Epithelial cell of prostate (primary cell): ENCODE measurements at regions not wholly inside any gene's neighbourhood (a gene's known extent, or its start where the extent isn't known, plus 50 kb on each side); places are given as distances from the start of the nearest gene placed in this dataset.

Experiments
- DNase-seq: peaks from one replicate; pipeline ENCODE4 v3.0.0-alpha.2; 2011; ENCODE audit warnings: low read depth, low spot score
- H3K27ac ChIP-seq: fragments of 450-650 bp; 2 replicates; pipeline ENCODE4 v1.5.1; 2017; ENCODE audit warnings: mild to moderate bottlenecking

DNA sequence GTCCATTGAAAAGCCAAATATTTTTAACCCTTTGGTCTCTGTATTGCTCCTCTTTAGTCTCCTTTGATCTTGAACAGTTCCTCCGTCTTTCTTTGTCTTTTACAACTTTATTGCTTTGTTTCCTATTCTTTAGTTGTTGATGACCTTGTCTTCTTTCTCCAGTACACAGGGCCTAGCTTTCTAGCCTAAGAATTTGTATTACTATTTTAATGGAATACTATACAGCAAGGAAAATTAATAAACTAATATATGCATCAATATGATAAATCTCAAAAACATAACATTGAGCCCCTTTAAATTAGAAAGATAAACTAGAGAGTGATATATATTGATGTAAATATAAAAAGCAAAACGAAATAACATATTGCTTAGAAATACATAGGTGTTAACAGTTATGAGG lies 88.7 kb downstream of the NR1D2 start:
- no peak overlapping the region for H3K27ac ChIP-seq
- DNase-seq, result no peak

- H3K27ac ChIP-seq, result no peak overlapping the region
- DNase-seq, result no peak
Observed at GRCh38 chr3:24034464-24034863, 89.4 kb downstream of the NR1D2 start.

DNA sequence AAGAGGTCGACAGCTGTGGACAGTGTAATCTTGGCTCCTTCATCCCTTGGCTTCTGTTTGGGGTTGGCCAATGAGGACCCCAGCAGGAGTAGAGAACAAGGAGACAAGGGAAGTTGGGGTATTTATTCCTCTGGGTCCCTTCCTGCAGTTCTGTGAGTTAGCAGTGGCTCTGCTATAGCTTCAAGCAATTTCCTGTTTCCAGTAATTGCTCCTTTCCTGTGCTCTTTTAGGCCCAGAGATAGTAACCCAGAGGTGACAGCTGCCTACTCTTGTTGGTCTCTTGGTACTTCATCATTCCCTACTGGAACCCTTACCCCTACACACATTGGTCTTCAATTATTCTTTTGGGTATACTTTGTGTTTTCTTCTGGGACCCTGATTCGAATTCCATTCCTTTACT lies 92.9 kb downstream of the NR1D2 start:
- DNase-seq, result no peak
- H3K27ac ChIP-seq, result no peak overlapping the region

DNA sequence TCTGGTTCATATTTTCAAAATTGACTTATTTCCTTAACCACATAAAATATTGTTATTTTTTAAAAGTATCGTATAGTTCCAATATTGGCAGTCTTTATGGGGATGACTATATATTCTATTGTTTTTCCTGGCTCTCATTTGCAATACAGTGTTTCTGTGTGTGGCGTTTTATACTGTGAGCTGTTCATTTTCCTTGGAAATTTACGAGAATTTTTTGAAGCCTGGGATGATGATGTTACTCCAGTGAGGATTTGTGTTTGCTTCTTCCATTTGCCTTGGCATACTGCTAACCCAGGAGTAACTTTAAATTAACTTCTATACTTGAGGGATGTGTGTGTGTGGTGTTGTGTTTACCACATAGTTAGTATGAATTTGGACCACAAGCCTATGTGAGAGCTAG lies 95.2 kb downstream of the NR1D2 start:
- no peak overlapping the region for H3K27ac ChIP-seq
- DNase-seq, result no peak

DNA sequence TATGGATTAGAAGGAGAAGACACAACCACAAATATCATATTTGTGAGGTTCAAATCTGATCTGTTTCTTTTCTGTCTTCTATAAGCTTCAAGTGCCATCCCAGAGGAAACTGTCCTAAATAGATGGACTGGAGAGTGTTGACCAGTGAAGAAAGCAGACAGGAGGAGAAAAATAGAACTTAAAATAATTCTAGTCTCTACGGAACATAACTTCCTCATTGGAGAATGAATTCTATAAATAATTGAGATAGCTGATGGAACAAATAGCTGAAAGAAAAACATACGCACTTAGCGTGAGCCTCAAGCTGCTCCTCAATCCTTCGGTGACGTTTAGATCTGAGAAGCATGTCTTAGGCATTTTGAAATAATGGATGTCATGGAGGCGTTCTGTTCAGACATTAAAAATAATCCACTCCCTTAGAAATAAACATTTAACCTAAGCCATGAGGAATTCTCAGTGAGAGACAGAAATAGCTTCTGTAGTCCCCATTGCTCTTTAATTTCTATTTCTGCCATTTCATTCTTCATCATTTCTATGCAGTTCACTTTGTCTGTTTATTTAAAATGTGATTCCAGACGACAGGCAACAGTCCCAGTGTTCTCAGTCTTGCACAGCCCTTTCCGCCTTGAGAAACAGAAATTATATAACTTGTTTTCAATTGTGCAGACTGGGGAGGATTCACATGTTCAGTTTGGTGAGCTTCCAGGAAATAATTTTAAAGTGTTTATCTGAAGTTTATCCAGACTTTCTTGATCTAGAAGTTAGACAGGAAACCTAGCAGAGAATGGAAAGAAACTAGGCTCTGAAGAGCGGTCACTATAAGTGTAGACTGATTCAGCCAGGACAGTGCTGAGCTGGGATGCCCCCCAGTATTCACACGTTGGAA lies 97.3 kb downstream of the NR1D2 start:
- no peak overlapping the region for H3K27ac ChIP-seq
- DNase-seq, result no peak

- H3K27ac ChIP-seq, result no peak overlapping the region
- no peak for DNase-seq
Observed at GRCh38 chr3:24043168-24043567, 98.1 kb downstream of the NR1D2 start.

DNA sequence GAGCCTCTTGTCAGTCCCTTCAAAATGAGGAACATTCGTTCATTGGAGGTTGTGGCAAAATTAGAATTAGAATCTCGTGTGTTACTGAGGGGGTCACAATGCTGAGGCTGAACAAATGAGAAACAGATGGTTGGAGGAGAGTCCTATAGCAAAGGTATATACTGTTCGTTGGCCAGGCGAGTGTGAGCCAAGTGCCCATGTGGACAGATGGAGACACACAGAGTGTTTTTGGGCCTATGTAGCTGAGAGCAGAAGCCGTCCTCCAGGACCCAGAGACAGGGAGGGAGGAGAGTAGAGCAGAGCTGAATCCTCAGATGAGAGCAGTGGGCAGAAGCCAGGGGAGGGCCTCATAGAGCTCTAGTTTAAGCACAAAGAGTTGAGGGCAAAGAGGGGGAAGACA lies 98.9 kb downstream of the NR1D2 start:
- no peak for DNase-seq
- H3K27ac ChIP-seq, result no peak overlapping the region

- DNase-seq, result no peak
- no peak overlapping the region for H3K27ac ChIP-seq
Observed at GRCh38 chr3:24046214-24046613, 101.1 kb downstream of the NR1D2 start.

- H3K27ac ChIP-seq, result peak overlapping the region; percentile 48
- no peak for DNase-seq
Observed at GRCh38 chr3:24047513-24047912, 102.4 kb downstream of the NR1D2 start.

DNA sequence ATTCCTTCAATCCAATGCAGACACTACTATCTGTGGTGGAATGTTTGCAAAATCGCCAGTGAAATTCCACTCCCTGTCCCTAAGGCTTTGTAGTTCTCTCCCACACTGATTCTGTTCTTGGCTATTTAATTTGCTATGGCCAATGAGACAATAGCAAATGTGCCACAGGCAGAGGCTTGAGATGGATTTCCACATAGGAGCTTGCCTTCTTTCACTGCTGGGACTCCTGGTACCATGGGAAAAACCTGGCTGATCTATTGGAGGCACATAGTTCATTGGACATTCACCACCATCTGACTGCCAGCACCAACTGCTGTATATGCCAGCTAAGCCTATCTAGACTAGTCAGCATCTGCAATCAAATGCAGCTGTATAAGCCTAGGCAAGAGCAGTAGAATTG lies 103.8 kb downstream of the NR1D2 start:
- no peak for DNase-seq
- H3K27ac ChIP-seq, result peak overlapping the region; percentile 48

DNA sequence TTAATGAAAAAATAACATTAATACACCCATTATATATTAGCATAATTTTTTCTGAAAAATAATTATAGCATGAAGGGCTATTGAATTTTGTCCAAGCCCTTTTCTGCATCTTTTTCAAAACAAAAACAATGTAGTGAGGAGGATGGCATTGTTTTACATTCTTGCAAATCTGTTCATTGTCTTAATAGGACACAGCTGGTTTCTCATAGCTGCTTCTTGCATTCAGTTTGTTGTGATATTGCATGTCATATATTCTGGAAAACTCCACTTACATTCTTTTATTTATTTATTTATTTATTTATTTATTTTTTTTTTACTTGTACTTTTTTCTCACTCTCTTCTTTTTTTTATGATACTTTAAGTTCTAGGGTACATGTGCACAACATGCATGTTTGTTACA lies 107.4 kb downstream of the NR1D2 start:
- H3K27ac ChIP-seq, result no peak overlapping the region
- DNase-seq, result no peak

DNA sequence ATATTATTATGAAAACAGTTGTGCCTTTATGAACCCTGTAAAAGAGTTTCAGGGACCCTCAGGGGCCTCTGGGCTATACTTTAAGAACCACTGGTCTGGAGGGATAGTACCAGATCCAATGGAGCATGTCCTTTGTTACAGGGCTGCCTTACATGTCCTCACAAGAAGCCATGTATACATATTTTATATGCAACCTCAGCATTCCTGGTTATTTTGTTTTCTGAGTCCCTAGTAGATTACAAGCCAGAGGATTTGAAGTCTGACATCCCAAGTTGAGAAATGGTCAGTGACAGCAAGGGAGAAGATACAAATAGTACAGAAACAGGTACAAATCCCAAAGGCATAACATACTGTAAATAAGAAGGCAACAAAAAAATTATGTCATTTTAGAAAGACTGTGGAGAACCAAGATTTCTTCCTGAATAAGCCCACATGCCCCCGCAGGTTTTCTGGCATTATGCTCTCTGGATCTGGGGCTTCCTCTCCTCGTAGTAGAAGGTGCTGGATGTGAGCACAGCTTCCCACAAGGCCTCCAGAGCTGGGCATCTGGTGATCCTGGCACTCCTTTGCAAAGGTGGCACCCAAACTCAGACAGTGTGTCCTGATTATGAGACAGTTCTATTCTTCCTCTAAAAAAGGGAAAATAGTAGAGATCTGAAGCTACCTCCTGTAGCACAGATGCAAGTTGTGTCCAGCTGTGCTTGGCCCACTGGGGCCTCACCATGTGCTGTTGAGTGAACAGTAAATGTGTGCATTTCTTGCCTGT lies 114.0 kb downstream of the NR1D2 start:
- no peak overlapping the region for H3K27ac ChIP-seq
- no peak for DNase-seq

DNA sequence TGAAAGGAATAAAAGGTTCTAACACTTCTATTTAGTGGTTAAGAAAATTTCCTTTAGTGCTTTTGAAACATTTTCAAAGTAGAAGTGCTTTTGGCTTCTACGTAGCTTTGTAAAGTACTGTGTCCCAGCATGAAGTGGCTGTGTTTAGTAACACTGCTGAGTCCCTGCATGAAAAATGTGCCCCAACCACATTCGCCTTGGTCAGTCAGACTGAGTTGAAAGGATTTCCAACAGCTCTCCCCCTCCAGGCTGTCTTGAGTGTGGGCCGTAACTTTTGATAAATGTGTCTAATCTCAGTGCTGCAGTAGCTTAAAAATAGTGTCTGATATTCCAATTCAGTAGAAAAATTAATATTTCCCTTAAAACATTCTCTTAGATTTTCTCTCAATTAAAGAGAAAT lies 115.0 kb downstream of the NR1D2 start:
- peak overlapping the region; percentile 34 for H3K27ac ChIP-seq
- DNase-seq, result peak; percentile 56

DNA sequence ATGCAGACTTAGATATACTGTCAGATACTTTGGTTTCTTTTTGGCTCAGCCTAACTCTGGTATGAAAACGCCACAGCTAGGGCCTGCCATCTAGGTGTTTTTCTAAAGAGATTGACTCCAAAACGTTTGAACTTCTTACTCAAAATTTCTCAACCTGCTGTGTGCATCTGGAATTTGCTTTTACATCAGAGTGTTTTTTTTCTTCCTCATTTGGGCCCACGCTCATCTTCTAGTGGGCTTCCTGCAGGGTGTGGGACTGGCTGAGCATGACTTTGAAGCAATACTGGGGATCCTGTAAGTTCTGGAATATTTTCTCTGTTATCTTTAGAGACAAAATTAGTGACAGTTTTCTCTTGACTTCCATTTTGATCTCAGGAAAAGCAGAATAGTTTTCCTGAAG lies 117.8 kb downstream of the NR1D2 start:
- no peak overlapping the region for H3K27ac ChIP-seq
- DNase-seq, result no peak
